Kidney capillary endothelial cell (primary cell): ENCODE measurements at regions not wholly inside any gene's neighbourhood (a gene's known extent, or its start where the extent isn't known, plus 50 kb on each side); places are given as distances from the start of the nearest gene placed in this dataset.
"Not testable (repeated sequence)": the region's sequence is repeated elsewhere in the genome, so short reads cannot be mapped to it uniquely, and the experiment has no call there.

Experiments used
- DNase-seq: peaks from one replicate; pipeline ENCODE4 v3.0.0-alpha.2; 2018; ENCODE audit warnings: low spot score

DNA sequence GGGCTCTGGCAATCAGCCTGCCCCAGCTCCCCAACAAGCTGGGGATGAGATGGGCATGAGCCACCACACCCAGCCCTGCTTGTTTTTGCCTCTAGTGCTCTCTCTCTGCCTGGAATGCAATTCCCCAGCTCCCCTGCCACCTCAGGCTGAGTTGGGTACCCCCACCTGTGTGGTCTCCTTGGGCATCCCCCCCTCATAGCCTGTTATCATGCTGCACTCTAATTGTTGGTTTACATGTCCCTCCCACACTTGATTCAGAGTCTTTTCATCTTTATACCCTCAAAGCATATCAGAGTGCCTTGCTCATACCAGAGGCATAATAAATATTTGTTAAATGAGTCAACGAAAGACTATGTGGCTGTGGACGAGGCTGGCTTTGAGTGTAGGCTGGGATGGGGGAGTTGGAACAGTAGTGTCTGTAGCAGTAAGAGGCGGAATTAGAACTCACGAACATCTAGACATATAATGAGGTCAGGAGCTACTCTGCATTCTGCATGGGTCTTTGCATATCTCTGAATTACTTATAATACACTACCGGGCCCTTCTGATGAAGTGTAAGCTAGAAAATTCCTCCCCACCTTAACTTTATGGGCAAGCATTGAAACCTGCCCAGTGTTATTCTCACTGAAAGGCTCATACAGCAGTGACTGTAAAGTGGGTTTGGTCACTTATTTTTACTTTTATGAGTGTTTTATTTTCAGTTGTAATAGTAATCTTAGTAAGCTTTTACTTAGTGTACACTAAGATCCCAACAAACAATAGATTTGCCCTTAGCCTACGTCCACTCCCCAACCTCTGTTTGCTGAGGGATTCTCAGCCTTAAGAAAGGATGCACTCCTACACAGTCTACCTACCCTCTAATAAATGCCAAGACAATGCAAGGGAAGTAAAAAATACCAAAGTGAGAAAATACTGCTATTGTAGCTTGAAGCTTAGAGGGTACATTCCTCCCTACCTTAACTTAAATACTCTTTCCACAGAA is 58.7 kb downstream of the EDN1 start:
- DNase-seq: peak; percentile 22

- DNase-seq: no peak
These were observed 60.5 kb downstream of the EDN1 start for GRCh38 chr6:12350644-12351170.

DNA sequence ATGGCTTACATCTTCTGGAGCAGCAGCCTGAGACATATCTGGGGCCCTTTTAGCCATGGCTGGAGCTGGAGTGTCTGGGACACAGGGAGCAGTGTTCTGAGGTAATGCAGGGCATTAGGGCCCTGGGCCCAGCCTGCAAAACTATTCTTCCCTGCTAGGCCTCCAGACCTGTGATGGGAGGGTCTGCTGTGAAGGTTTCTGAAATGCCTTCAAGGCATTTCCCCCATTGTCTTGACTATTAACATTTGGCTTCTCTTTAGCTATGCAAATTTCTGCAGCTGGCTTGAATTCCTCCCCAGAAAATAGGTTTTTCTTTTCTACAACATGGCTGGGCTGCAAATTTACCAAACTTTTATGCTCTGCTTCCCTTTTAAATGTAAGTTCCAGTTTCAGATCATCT is 61.5 kb downstream of the EDN1 start:
- no peak for DNase-seq

DNA sequence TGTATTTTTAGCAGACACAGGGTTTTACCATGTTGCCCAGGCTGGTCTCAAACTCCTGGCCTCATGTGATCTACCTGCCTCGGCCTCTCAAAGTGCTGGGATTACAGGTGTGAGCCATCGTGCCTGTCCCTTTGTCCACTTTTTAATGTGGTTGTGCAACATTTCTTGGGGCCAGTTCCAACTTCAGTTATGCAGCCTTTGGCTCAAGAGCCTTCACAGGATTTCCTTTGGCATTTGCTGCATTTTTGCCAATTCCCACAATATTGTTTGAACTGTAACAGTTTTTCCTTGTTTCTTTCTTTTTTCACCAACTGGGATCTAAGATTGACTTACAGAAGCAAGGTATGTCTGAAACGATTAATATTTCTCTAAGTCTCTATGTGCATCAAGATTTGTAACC is 63.6 kb downstream of the EDN1 start:
- no peak for DNase-seq

DNA sequence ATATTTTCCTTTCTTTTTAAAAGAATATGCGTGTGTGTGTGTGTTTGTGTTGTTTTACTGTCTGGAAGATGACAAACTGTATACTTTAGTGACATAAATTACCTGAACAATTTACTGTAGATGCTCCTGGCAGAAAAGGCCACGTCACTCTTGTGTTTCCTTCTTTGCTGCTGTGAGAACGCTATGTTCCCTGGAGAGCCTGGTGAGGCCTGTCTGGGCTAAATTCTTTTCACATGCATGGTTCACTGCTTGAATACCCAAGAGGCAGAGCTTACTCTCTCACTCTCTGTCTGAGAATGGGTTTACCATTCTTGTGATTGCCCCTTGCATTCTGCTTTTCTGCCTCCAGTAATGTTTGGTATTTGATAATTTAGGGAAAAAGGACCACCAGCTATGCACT is 64.3 kb downstream of the EDN1 start:
- DNase-seq: no peak

GRCh38 chr6:12355354-12355753 is 65.2 kb downstream of the EDN1 start:
- DNase-seq: no peak

GRCh38 chr6:12356431-12356830 is 66.3 kb downstream of the EDN1 start:
- DNase-seq: no peak

GRCh38 chr6:12356983-12357972 is 67.1 kb downstream of the EDN1 start:
- no peak for DNase-seq

DNA sequence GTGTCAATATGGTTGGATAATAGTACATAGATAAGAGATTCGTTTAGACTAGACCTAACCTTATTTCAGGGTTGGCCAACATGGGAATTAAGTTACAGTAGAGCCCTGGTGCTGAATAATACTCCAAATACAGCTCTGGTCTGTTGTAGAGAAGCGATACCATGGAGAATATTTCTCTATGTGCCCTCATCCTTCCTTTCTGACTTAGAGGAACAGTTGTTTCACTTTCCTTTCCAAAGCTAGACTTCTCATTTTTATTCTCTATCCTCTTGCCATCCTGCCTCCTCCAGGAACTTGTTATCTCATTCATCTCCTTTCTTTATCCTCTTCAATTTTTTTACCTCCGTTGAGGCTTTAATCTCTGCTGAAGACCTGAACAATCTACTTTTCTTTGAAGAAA is 68.9 kb downstream of the EDN1 start:
- no peak for DNase-seq

- no peak for DNase-seq
These were observed 71.0 kb downstream of the EDN1 start for GRCh38 chr6:12361042-12361765.

GRCh38 chr6:12363277-12363650 is 73.1 kb downstream of the EDN1 start:
- not testable (repeated sequence) for DNase-seq

DNA sequence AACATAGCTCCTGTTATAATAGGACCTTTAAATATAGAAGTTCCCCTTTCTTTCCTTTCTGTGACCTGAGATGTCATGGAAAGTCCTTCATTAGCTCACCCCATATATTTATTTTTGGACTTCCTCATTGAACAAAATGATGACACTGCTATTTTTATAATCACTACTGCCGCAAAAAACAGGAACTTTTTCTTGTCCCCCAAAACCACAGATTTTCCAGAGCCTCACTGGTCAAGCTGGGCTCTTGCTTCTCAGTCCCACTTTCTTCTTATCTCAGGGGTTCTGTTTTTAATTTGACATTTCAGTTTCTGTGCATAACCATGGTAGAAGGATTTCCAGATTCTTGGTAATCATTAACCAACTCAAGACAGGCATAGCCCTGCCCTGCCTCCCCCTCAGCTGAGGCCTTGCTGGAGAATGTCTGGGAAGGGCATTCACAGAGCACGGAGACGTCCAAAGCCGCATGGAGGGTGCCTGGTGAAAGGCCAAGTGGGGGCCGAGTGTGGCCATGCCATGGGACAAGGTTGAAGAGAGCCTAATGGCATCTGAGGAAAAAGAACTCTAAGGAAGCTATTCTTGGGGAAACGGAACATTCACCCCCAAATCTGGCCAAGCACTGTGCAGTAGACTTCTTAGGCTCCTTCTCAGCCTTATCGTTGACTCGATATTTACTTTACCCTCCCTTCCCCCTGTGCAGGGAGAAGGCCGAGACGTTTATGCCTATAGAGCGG is 73.7 kb downstream of the EDN1 start:
- no peak for DNase-seq

GRCh38 chr6:12364621-12365020 is 74.5 kb downstream of the EDN1 start:
- DNase-seq: no peak

DNA sequence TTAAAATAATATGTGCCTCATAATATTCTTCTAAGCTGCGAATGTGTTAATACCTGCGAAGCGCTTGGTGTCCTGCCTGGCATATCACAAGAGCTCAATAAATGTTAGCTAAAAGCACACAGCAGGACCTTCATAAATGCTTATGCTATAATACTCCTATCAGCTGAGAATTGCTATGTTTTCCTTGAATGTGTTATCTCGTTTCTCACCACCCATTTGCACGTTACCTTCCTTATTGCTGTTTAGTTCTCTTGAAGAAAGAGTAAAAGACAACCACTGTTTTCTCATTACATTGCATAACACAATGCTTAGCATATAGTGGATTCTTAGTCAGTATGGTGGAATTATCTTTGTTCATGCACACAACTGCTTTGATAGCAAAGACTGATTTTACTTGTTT is 76.6 kb downstream of the EDN1 start:
- no peak for DNase-seq

- DNase-seq: no peak
These were observed 77.3 kb downstream of the EDN1 start for GRCh38 chr6:12367412-12367811.

GRCh38 chr6:12369355-12369754 is 79.2 kb downstream of the EDN1 start:
- no peak for DNase-seq

GRCh38 chr6:12369781-12370262 is 79.7 kb downstream of the EDN1 start:
- no peak for DNase-seq

GRCh38 chr6:12371151-12371550 is 81.0 kb downstream of the EDN1 start:
- DNase-seq: no peak

DNA sequence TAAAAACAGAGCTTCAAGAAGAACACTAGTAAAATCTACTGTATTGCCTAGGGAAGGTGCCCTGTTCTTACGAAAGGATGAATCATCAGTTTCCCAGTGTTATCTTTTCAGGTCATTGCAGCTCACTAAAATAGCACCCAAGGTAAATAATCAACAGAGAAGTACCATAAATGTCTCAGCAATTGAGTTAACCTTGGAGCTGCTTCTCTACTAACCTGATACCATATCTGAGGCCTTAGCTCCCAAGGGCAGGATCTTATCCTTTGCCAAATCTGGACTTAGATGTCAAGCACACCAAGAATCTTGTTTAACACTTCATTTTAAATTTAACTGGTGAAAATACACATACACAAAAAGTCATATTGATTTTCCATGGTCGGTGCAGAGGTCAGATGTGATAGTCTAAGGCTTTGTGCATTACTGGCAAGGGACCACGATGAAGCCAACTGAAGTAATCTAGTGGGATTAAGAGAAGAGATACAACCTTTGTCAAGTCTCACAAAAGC is 81.5 kb downstream of the EDN1 start:
- no peak for DNase-seq

DNA sequence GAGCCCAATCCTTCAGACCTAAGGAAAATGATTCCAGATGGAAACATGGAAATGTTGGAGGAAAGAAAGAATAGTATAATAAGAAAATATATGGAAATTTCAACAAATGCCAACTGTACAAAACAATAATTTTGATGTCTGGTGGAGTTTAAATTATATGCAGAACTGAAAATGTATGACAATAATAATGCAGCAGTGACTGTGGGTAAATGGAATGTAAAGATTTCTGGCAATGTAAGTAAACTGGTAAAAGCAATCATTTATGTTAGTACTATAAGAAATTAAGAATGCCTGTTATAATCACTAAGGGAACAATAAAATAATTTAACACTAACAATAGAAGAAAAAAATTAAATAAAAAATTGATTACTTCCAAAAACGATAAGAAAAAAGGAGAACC is 89.0 kb downstream of the EDN1 start:
- DNase-seq: no peak

- no peak for DNase-seq
These were observed 91.4 kb downstream of the EDN1 start for GRCh38 chr6:12381587-12381986.
